ENCODE measurements at regions not wholly inside any gene's neighbourhood (a gene's known extent, or its start where the extent isn't known, plus 50 kb on each side); places are given as distances from the start of the nearest gene placed in this dataset.

DNA sequence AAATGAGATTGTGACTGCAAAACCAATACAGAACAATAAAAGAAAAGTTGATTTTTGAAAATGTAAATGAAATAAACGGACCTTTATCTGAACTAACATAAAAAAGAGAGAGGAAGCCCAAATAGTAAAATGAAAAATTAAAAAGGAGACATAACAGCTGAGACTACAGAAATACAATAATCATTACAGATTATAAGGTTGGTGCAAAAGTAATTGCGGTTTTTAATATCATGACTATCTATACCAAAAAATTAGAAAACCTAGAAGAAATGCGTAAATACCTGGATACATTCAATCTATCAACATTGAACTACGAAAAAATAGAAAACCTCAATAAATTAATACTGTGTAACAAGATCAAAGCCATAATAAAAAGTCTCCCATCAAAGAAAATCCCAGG lies 71.9 kb upstream of the SLCO6A1 start:
- Histone ChIP-seq H3K27me3 (ENCODE audit: control insufficient read depth, insufficient read depth, low read length) (no peaks in the 10 kb centered on the region), H2BK5ac (ENCODE audit: low read depth, low read length, poor library complexity, severe bottlenecking) (no peak overlapping the region), H3K4me1 (ENCODE audit: control insufficient read depth, insufficient read depth, low read length) (no peaks in the 10 kb centered on the region), H2BK20ac (ENCODE audit: low read depth, low read length) (no peak overlapping the region), H4K20me1 (ENCODE audit: insufficient read depth, low read length) (no peaks in the 10 kb centered on the region), H3K14ac (replicated peaks; ENCODE audit: low read depth, low read length) (no peak overlapping the region), H2BK120ac (ENCODE audit: low read depth, low read length) (no peak overlapping the region), H3K23ac (ENCODE audit: low read depth, low read length) (no peak overlapping the region), H3K56ac (ENCODE audit: extremely low read depth, insufficient read depth, low read length) (no peak overlapping the region), H3K4me3 (ENCODE audit: insufficient read depth, low read depth, low read length) (no peak overlapping the region), H3K9me1 (ENCODE audit: insufficient read depth, low read length) (no peaks in the 10 kb centered on the region), H3K4me2 (ENCODE audit: low read depth, low read length) (no peak overlapping the region), H2AK9ac (replicated peaks; ENCODE audit: low read depth, low read length, poor library complexity) (no peak overlapping the region), H4K91ac (ENCODE audit: insufficient read depth, low read depth, low read length) (no peak overlapping the region), H4K8ac (ENCODE audit: low read depth in 2 of 2, low read length in 2 of 2) (no peak overlapping the region), H2AFZ (replicated peaks; ENCODE audit: low read length, poor library complexity) (no peak overlapping the region), H4K5ac (ENCODE audit: low read depth, low read length) (no peak overlapping the region), H3K4ac (ENCODE audit: low read depth, low read length) (no peak overlapping the region), H3K27ac (ENCODE audit: insufficient read depth, low read length) (no peak overlapping the region), H3K9ac (ENCODE audit: low read depth, low read length) (no peak overlapping the region), H2BK15ac (ENCODE audit: low read depth, low read length) (no peak overlapping the region), H3K36me3 (ENCODE audit: control insufficient read depth, insufficient read depth, low read length) (no peaks in the 10 kb centered on the region), H3K9me3 (ENCODE audit: control insufficient read depth, insufficient read depth, low read length) (no peaks in the 10 kb centered on the region), H2AK5ac (ENCODE audit: low read depth, low read length) (no peak overlapping the region), H3K18ac (ENCODE audit: low read depth, low read length) (no peak overlapping the region), H3K79me1 (ENCODE audit: low read depth in 1 of 2, low read length in 2 of 2) (no peaks in the 10 kb centered on the region)
- no peak for TF ChIP-seq CEBPB (IDR thresholded peaks at IDR 0.05; ENCODE audit: low read depth, low read length)
- no peak for TF ChIP-seq FOS (IDR thresholded peaks at IDR 0.05; ENCODE audit: low read depth, low read length)
- no peak for TF ChIP-seq MAZ (IDR thresholded peaks at IDR 0.05; ENCODE audit: borderline replicate concordance, low read depth, low read length)
- TF ChIP-seq SMC3 (IDR thresholded peaks at IDR 0.05; ENCODE audit: low read depth, low read length), result no peak
- no peak for TF ChIP-seq RAD21 (IDR thresholded peaks at IDR 0.05; ENCODE audit: low read length)
- no peak for TF ChIP-seq POLR2A (IDR thresholded peaks at IDR 0.05; ENCODE audit: low read depth, low read length)
- TF ChIP-seq, protein P1, sequence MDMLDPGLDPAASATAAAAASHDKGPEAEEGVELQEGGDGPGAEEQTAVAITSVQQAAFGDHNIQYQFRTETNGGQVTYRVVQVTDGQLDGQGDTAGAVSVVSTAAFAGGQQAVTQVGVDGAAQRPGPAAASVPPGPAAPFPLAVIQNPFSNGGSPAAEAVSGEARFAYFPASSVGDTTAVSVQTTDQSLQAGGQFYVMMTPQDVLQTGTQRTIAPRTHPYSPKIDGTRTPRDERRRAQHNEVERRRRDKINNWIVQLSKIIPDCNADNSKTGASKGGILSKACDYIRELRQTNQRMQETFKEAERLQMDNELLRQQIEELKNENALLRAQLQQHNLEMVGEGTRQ (IDR thresholded peaks at IDR 0.05; ENCODE audit: low read depth, low read length), result no peak
- no peak for TF ChIP-seq NFE2L2 (IDR thresholded peaks at IDR 0.05; ENCODE audit: low read depth, low read length)
- in situ Hi-C loops (cut with MboI; ENCODE audit: low sequenced_read_pairs), result no loop called here
- ATAC-seq (ENCODE audit: low read depth) (no peak), DNase-seq (no peak)
- ChIA-PET CTCF (no interaction called here), POLR2A (ENCODE audit: unreplicated experiment) (no interaction called here)
- dilution Hi-C loops (cut with HindIII; ENCODE audit: low sequenced_read_pairs, unreplicated experiment), result no loop called here
- WGBS, 2 experiments (ENCODE audit: extremely low coverage in 2 of 2, insufficient read length in 1 of 2), result no CpG with 5 or more reads among the region's 4 CpGs
- BruUV-seq (replicated peaks), result no TSS peak
- intact Hi-C loops (cut with micrococcal nuclease), result no loop called here

Measured in IMR-90 (cell line).